GM15510 (cell line): ENCODE measurements at regions not wholly inside any gene's neighbourhood (a gene's known extent, or its start where the extent isn't known, plus 50 kb on each side); places are given as distances from the start of the nearest gene placed in this dataset.

Source experiments
- POLR2A ChIP-seq: IDR thresholded peaks from 3 replicates; pipeline ENCODE4 v1.6.1; 2011; ENCODE audit warnings: borderline replicate concordance; ENCODE audit not compliant: insufficient read length; ENCODE audit errors: extremely low read depth

- no peak for TF ChIP-seq POLR2A
Observed at GRCh38 chr2:143936848-143937722, 582.8 kb downstream of the ZEB2 start.

- TF ChIP-seq POLR2A = no peak
Observed at GRCh38 chr2:143936538-143936847, 583.4 kb downstream of the ZEB2 start.

- TF ChIP-seq POLR2A = no peak
Observed at GRCh38 chr2:143935482-143935752, 584.5 kb downstream of the ZEB2 start.

GRCh38 chr2:143934626-143935481 is 585.1 kb downstream of the ZEB2 start:
- no peak for TF ChIP-seq POLR2A

- no peak for TF ChIP-seq POLR2A
Observed at GRCh38 chr2:143933946-143934569, 585.9 kb downstream of the ZEB2 start.

- no peak for TF ChIP-seq POLR2A
Observed at GRCh38 chr2:143930891-143931290, 589.0 kb downstream of the ZEB2 start.

- TF ChIP-seq POLR2A = no peak
Observed at GRCh38 chr2:143928613-143929012, 591.3 kb downstream of the ZEB2 start.

- TF ChIP-seq POLR2A = no peak
Observed at GRCh38 chr2:143928184-143928583, 591.7 kb downstream of the ZEB2 start.

GRCh38 chr2:143926736-143927135 is 593.2 kb downstream of the ZEB2 start:
- TF ChIP-seq POLR2A = no peak

GRCh38 chr2:143918465-143918989 is 601.4 kb downstream of the ZEB2 start:
- no peak for TF ChIP-seq POLR2A

GRCh38 chr2:143916781-143917180 is 603.1 kb downstream of the ZEB2 start:
- no peak for TF ChIP-seq POLR2A

GRCh38 chr2:143909577-143910353 is 610.2 kb downstream of the ZEB2 start:
- no peak for TF ChIP-seq POLR2A

- TF ChIP-seq POLR2A = no peak
Observed at GRCh38 chr2:143908843-143909242, 611.1 kb downstream of the ZEB2 start.

- no peak for TF ChIP-seq POLR2A
Observed at GRCh38 chr2:143907801-143908200, 612.1 kb downstream of the ZEB2 start.
